Osteocyte (in vitro differentiated cells): ENCODE measurements at regions not wholly inside any gene's neighbourhood (a gene's known extent, or its start where the extent isn't known, plus 50 kb on each side); places are given as distances from the start of the nearest gene placed in this dataset.
"Not testable (repeated sequence)": the region's sequence is repeated elsewhere in the genome, so short reads cannot be mapped to it uniquely, and the experiment has no call there.

ENCODE experiments used
- DNase-seq: peaks from one replicate; pipeline ENCODE4 v3.0.0; 2021; ENCODE audit warnings: mixed read lengths; ENCODE audit not compliant: unreplicated experiment; ENCODE audit errors: extremely low spot score
- H3K27ac Mint-ChIP-seq: one replicate; pipeline ENCODE4 v1.8.0; 2021; ENCODE audit warnings: mild to moderate bottlenecking, mixed read lengths; ENCODE audit not compliant: unreplicated experiment
- H3K27me3 Mint-ChIP-seq: one replicate; pipeline ENCODE4 v1.8.0; 2021; ENCODE audit warnings: mixed read lengths; ENCODE audit not compliant: unreplicated experiment
- H3K36me3 Mint-ChIP-seq: one replicate; pipeline ENCODE4 v1.8.0; 2021; ENCODE audit warnings: mixed read lengths; ENCODE audit not compliant: unreplicated experiment
- H3K4me1 Mint-ChIP-seq: one replicate; pipeline ENCODE4 v1.8.0; 2021; ENCODE audit warnings: mixed read lengths; ENCODE audit not compliant: unreplicated experiment
- H3K4me3 Mint-ChIP-seq: one replicate; pipeline ENCODE4 v1.8.0; 2021; ENCODE audit warnings: mild to moderate bottlenecking, moderate library complexity, mixed read lengths; ENCODE audit not compliant: unreplicated experiment
- H3K9me3 Mint-ChIP-seq: one replicate; pipeline ENCODE4 v1.8.0; 2021; ENCODE audit warnings: mixed read lengths; ENCODE audit not compliant: unreplicated experiment
- TF ChIP-seq, protein P1 (sequence below): fragments of 200-600 bp; sonication (generic); IDR thresholded peaks from 2 replicates; pipeline ENCODE4 v1.5.0; 2021; ENCODE audit warnings: antibody characterized with exemption, mild to moderate bottlenecking, moderate library complexity

DNA sequence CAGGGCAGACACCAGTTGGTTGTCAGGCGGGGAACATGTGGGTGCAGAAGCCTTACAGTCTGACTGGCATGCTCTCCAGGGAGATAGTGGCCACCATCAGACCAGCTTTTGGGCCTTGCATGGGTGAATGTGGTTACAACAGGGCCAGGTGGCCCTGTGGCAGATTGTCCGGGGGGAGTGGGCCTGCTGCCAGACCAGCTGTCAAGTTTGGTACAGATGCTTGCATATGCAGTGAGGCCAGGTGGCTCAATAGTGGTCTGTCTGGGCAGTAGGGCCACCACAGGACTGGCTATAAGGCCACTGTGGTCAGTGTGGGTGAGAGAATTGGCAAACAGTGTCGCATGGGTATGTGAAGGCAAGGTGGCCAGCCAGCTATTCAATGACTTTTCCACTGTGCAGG lies 148.7 kb downstream of the FAM174A start:
- Mint-ChIP-seq H3K4me1 (no peaks in the 10 kb centered on the region), H3K27me3 (no peaks in the 10 kb centered on the region), H3K36me3 (no peaks in the 10 kb centered on the region), H3K9me3 (peaks cover 29% of the 10 kb centered on the region), H3K4me3 (no peak overlapping the region), H3K27ac (no peak overlapping the region)
- TF ChIP-seq, protein P1, sequence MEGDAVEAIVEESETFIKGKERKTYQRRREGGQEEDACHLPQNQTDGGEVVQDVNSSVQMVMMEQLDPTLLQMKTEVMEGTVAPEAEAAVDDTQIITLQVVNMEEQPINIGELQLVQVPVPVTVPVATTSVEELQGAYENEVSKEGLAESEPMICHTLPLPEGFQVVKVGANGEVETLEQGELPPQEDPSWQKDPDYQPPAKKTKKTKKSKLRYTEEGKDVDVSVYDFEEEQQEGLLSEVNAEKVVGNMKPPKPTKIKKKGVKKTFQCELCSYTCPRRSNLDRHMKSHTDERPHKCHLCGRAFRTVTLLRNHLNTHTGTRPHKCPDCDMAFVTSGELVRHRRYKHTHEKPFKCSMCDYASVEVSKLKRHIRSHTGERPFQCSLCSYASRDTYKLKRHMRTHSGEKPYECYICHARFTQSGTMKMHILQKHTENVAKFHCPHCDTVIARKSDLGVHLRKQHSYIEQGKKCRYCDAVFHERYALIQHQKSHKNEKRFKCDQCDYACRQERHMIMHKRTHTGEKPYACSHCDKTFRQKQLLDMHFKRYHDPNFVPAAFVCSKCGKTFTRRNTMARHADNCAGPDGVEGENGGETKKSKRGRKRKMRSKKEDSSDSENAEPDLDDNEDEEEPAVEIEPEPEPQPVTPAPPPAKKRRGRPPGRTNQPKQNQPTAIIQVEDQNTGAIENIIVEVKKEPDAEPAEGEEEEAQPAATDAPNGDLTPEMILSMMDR: no peak
- DNase-seq: no peak

DNA sequence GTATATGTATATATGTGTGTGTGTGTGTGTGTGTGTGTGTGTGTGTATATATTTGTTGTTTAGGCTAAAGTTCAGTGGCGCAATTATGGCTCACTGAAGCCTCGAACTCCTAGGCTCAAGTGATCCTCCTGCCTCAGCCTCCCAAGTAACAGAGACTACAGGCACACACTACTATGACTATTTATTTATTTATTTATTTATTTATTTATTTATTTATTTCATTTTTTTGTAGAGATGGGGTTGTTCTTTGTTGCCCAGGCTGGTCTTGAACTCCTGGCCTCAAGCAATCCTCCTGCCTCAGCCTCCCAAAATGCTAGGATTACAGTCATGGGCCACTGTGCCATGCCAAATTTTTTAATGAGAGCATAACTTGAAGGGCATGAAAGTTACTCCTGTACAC lies 149.9 kb downstream of the FAM174A start:
- not testable (repeated sequence) for DNase-seq, H3K27me3 Mint-ChIP-seq, H3K4me3 Mint-ChIP-seq, H3K4me1 Mint-ChIP-seq, H3K27ac Mint-ChIP-seq, H3K36me3 Mint-ChIP-seq
- H3K9me3 Mint-ChIP-seq: peaks cover 24% of the 10 kb centered on the region

DNA sequence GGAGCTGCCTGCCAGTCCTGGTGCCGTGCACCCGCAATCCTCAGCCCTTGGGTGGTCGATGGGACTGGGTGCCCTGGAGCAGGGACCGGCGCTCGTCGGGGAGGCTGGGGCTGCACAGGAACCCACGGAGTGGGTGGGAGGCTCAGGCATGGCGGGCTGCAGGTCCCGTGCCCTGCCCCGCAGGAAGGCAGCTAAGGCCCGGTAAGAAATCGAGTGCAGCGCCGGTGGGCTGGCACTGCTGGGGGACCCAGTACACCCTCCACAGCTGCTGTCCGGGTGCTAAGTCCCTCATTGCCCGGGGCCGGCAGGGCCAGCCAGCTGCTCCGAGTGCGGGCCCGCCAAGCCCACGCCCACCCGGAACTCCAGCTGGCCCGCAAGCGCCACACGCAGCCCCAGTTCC lies 153.7 kb downstream of the FAM174A start:
- not testable (repeated sequence) for DNase-seq, H3K9me3 Mint-ChIP-seq, H3K4me3 Mint-ChIP-seq, H3K4me1 Mint-ChIP-seq, H3K27ac Mint-ChIP-seq, H3K36me3 Mint-ChIP-seq, H3K27me3 Mint-ChIP-seq

DNA sequence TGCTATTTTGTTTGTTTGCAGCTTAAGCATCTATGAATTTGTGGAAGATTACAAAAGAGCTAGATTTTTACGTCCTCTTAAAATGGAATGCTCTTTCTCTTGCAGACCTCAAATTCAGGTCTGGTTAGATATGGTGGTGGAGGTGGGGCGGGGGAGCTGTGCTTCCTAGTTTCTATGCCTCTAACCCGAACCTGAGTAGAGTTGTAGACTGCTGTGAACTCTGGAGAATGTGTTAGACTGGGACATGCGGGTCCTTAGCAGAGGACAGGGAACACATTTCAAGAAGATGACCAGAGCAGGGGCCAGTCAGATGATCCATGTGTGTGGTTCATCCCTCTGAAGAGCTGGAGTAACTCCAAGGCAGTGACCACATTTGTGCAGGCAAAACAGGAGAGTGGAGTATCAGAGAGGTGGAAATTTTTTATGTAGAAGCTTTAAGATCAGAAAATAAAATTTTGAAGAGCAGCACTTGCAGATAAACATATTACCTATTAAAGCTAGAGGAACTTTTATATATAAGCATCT lies 154.9 kb downstream of the FAM174A start:
- no peaks in the 10 kb centered on the region for H3K9me3 Mint-ChIP-seq
- DNase-seq: no peak
- TF ChIP-seq, protein P1: no peak
- no peak overlapping the region for H3K4me3 Mint-ChIP-seq
- no peaks in the 10 kb centered on the region for H3K4me1 Mint-ChIP-seq
- no peaks in the 10 kb centered on the region for H3K36me3 Mint-ChIP-seq
- H3K27ac Mint-ChIP-seq: no peak overlapping the region
- peaks cover 2% of the 10 kb centered on the region for H3K27me3 Mint-ChIP-seq

DNA sequence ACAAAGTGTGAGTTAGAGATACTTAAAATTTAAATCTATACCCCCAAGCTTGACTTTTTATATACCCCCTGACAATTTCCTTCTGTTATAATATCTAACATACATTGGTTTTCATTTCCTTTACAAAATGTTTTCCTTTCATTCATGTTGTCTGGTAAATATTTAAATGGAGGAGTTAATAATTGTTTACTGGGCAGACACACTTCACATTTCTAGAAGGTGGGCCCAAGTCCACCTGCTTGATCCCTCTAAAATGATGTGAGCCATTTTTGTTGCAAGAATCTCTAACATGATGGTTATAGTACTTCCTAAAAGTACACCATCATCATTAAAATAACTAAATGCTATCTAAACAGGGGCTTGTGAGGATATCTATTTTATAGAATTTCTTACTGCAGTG lies 155.9 kb downstream of the FAM174A start:
- TF ChIP-seq, protein P1: no peak
- H3K4me1 Mint-ChIP-seq: no peaks in the 10 kb centered on the region
- H3K36me3 Mint-ChIP-seq: no peaks in the 10 kb centered on the region
- DNase-seq: no peak
- H3K27ac Mint-ChIP-seq: no peak overlapping the region
- peaks cover 2% of the 10 kb centered on the region for H3K27me3 Mint-ChIP-seq
- no peak overlapping the region for H3K4me3 Mint-ChIP-seq
- no peaks in the 10 kb centered on the region for H3K9me3 Mint-ChIP-seq

DNA sequence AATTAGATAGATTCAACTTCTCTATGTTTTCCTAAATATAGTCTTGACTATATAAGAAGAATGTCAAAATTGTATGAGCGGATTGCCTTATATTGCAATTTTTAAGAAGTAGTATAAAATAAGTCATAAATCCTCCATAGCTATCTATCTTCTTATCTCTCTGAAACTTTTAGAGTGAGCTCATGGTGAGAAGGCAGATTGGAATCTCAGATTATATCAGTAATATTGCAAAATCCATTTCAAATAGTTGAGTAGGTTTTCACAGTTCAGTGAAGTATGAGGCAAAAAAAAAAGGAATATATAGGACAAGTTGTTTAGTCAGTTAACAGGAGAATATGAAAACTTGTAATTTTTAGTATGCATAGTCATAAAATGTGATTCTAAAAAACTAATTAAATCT lies 156.4 kb downstream of the FAM174A start:
- H3K27ac Mint-ChIP-seq: no peak overlapping the region
- DNase-seq: no peak
- H3K36me3 Mint-ChIP-seq: no peaks in the 10 kb centered on the region
- H3K4me3 Mint-ChIP-seq: no peak overlapping the region
- no peaks in the 10 kb centered on the region for H3K4me1 Mint-ChIP-seq
- no peaks in the 10 kb centered on the region for H3K9me3 Mint-ChIP-seq
- H3K27me3 Mint-ChIP-seq: peaks cover 2% of the 10 kb centered on the region
- TF ChIP-seq, protein P1: no peak
